ENCODE measurements at regions not wholly inside any gene's neighbourhood (a gene's known extent, or its start where the extent isn't known, plus 50 kb on each side); places are given as distances from the start of the nearest gene placed in this dataset.

DNA sequence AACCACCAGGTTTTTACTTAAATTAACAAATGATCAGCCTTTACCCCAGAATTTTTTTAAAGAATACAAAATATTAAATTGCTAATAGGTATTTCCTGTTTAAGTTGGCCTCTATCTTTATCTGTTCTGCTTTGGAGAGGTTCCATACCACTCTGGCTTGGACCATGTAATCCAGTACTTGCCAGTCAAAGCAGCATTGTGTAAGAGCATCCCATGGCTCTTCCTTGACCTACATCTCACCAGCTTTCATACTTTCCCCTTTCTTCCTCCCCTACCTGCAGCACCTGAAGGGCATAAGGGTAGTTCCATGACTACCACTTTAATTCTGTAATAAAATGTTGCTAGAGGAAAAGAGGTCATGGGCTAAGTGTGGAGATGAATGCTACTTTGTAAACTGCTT lies 140.8 kb upstream of the MTAP start:
- no peak overlapping the region for H3K4me3 ChIP-seq (ENCODE audit: low read depth, low read length)
- TF ChIP-seq, protein P1, sequence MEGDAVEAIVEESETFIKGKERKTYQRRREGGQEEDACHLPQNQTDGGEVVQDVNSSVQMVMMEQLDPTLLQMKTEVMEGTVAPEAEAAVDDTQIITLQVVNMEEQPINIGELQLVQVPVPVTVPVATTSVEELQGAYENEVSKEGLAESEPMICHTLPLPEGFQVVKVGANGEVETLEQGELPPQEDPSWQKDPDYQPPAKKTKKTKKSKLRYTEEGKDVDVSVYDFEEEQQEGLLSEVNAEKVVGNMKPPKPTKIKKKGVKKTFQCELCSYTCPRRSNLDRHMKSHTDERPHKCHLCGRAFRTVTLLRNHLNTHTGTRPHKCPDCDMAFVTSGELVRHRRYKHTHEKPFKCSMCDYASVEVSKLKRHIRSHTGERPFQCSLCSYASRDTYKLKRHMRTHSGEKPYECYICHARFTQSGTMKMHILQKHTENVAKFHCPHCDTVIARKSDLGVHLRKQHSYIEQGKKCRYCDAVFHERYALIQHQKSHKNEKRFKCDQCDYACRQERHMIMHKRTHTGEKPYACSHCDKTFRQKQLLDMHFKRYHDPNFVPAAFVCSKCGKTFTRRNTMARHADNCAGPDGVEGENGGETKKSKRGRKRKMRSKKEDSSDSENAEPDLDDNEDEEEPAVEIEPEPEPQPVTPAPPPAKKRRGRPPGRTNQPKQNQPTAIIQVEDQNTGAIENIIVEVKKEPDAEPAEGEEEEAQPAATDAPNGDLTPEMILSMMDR (IDR thresholded peaks at IDR 0.05; ENCODE audit: borderline replicate concordance, insufficient read depth, low read depth, low read length), result no peak

DNA sequence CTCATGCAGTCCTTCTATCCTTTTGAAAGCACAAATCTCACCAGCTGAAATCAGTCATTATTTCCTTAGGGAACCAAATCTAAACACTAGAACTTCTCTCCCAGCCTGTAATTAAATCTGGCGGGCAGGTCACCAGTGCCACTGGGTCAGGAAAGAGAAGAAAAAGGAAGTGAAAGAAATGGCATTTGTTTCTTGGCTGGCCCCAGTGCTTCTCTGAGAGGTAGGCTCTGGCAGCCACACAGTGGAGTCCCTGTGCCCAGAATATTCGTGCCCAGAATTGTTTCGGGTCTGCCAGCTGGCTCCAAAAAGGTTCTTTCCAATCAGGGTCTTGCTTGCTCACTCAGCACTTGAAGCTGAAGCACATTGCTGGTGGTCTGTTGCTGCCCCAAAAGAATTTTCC lies 133.9 kb upstream of the MTAP start:
- TF ChIP-seq, protein P1 (IDR thresholded peaks at IDR 0.05; ENCODE audit: borderline replicate concordance, insufficient read depth, low read depth, low read length), result no peak
- H3K4me3 ChIP-seq (ENCODE audit: low read depth, low read length), result no peak overlapping the region

DNA sequence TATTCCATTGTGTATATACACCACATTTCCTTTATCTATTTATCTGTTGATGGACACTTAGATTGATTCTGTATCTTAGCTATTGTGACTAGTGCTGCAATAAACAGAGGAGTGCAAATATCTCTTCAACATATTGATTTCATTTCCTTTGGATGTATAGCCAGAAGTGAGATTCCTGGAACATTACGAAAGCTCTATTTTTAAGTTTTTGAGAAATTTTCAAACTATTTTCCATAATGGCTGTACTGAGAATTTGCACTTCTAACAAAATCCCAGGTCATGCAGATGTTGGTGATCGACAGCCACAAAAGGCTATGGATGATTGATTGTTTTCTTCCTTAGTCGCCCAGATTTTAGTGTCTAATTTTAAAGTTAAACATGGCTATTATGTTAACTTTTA lies 132.7 kb upstream of the MTAP start:
- TF ChIP-seq, protein P1 (IDR thresholded peaks at IDR 0.05; ENCODE audit: borderline replicate concordance, insufficient read depth, low read depth, low read length), result no peak
- H3K4me3 ChIP-seq (ENCODE audit: low read depth, low read length), result no peak overlapping the region

DNA sequence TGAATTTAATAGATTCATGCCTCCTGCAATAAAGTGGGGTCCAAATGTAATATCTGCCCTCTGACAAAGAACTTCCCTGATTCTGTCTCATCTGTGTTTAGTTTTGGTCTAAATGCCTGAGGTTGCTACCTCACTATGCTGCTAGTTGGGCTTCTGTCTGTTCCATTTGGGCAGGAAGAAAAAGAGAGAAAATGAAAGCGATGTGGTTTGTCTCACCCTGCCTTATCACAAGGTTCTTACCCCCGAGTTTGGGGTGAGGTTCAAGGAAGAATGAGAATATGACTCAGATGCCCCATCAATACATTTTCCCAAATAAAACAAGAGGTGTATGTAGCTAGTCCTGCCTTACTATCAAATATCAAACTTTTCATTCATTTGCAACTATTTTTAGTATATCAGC lies 132.1 kb upstream of the MTAP start:
- no peak overlapping the region for H3K4me3 ChIP-seq (ENCODE audit: low read depth, low read length)
- TF ChIP-seq, protein P1 (IDR thresholded peaks at IDR 0.05; ENCODE audit: borderline replicate concordance, insufficient read depth, low read depth, low read length), result no peak

DNA sequence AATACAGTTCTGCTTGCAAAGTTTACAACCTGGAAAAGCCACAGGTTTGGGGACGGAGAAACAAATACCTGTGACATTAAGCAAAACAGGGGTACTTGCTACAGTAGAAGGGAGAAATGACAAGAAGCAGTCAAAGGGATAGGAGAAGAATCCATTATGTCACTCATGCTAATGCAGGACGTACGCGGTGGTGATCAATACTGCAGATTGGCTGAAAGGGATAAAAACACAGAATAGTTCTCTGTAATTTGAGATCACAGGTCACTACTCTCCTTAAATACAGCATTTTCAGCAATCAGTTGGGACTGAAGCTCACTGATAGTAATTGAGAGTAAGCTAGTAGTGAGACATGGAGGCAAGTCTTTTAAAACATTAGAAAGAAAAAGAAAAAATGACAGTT lies 130.3 kb upstream of the MTAP start:
- no peak overlapping the region for H3K4me3 ChIP-seq (ENCODE audit: low read depth, low read length)
- TF ChIP-seq, protein P1 (IDR thresholded peaks at IDR 0.05; ENCODE audit: borderline replicate concordance, insufficient read depth, low read depth, low read length), result no peak

DNA sequence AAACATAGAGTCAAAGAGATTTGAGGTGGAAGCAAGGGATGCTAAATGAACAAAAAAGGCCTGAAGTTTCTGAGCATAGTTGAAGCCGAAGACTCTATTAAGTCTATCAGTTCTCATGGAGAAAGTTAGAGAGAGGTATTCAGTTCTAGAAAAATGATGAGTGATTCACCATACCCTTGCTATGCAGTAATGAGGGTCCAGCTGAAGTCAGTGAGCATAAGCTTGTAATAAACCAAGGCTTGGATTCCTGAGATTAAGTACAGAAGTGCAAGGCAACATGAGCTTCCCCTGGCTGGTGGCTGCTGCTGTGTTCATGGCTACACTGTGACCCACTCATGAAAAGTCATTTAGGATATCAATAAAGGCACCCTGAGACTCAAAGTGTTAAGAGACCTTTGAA lies 129.7 kb upstream of the MTAP start:
- H3K4me3 ChIP-seq (ENCODE audit: low read depth, low read length), result no peak overlapping the region
- TF ChIP-seq, protein P1 (IDR thresholded peaks at IDR 0.05; ENCODE audit: borderline replicate concordance, insufficient read depth, low read depth, low read length), result no peak

DNA sequence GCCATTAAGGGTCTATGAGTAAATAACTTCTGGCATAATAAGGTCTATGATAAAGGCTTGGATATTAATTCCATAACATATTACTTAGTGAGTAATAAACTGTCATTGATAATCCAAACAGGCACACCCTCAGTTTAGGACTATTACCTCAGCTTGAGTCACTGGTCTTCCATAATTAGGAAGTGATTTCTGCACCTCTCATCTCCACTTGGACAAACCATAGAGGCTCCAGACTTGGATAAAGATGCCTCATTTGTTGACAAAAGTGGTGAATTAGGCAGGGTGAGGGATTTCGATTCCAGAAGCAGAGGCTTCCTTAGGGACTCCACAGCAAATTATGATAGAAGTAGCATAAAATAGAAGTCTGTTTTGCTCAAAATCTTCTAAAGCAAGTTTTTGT lies 127.5 kb upstream of the MTAP start:
- H3K4me3 ChIP-seq (ENCODE audit: low read depth, low read length), result no peak overlapping the region
- TF ChIP-seq, protein P1 (IDR thresholded peaks at IDR 0.05; ENCODE audit: borderline replicate concordance, insufficient read depth, low read depth, low read length), result no peak
